Trophoblast cell (in vitro differentiated cells and primary cell): ENCODE measurements at regions not wholly inside any gene's neighbourhood (a gene's known extent, or its start where the extent isn't known, plus 50 kb on each side); places are given as distances from the start of the nearest gene placed in this dataset.

Experiments used
- DNase-seq, 2 donors: peaks; one replicate each; pipeline ENCODE4 v3.0.0-alpha.2; 2016
- H2AFZ ChIP-seq: 2 replicates; pipeline ENCODE4 v1.6.1; 2013; ENCODE audit warnings: low read length, moderate library complexity, mild to moderate bottlenecking; ENCODE audit not compliant: insufficient read depth, poor library complexity
- H2AK5ac ChIP-seq: 2 replicates; pipeline ENCODE4 v1.6.1; 2013; ENCODE audit warnings: mild to moderate bottlenecking, low read length
- H2BK120ac ChIP-seq: 2 replicates; pipeline ENCODE4 v1.6.1; 2013; ENCODE audit warnings: low read length, mild to moderate bottlenecking, moderate library complexity; ENCODE audit not compliant: insufficient read depth, poor library complexity
- H2BK12ac ChIP-seq: 2 replicates; pipeline ENCODE4 v1.6.1; 2013; ENCODE audit warnings: mild to moderate bottlenecking, low read length, moderate library complexity
- H2BK5ac ChIP-seq: 2 replicates; pipeline ENCODE4 v1.6.1; 2013; ENCODE audit warnings: low read length, low read depth, moderate library complexity, mild to moderate bottlenecking; ENCODE audit not compliant: poor library complexity
- H3K14ac ChIP-seq: 2 replicates; pipeline ENCODE4 v1.6.1; 2013; ENCODE audit warnings: mild to moderate bottlenecking, low read length
- H3K18ac ChIP-seq: 2 replicates; pipeline ENCODE4 v1.6.1; 2013; ENCODE audit warnings: mild to moderate bottlenecking, low read length
- H3K23ac ChIP-seq: 2 replicates; pipeline ENCODE4 v1.6.1; 2013; ENCODE audit warnings: low read length
- H3K27ac ChIP-seq: 2 replicates; pipeline ENCODE4 v1.5.1; 2013; ENCODE audit warnings: low read depth, mild to moderate bottlenecking, inconsistent platforms, low read length, moderate library complexity
- H3K27me3 ChIP-seq: 2 replicates; pipeline ENCODE4 v1.6.1; 2013; ENCODE audit warnings: inconsistent platforms, mild to moderate bottlenecking, low read length, moderate library complexity; ENCODE audit not compliant: insufficient read depth
- H3K36me3 ChIP-seq, 2 experiments: 1 replicate in 1 of 2; 2 replicates in 1 of 2; pipeline ENCODE4 v1.6.1; 2013; ENCODE audit warnings: low read length in 2 of 2, mild to moderate bottlenecking in 2 of 2, moderate library complexity in 1 of 2; ENCODE audit not compliant: insufficient read depth in 2 of 2, control insufficient read depth in 1 of 2
- H3K4ac ChIP-seq: 2 replicates; pipeline ENCODE4 v1.6.1; 2013; ENCODE audit warnings: low read depth, mild to moderate bottlenecking, low read length, moderate library complexity
- H3K4me1 ChIP-seq, 2 experiments: 1 replicate in 1 of 2; 2 replicates in 1 of 2; pipeline ENCODE4 v1.6.1; 2013; ENCODE audit warnings: low read length in 2 of 2, mild to moderate bottlenecking in 2 of 2, moderate library complexity in 1 of 2; ENCODE audit not compliant: insufficient read depth in 2 of 2, control insufficient read depth in 1 of 2
- H3K4me2 ChIP-seq: 2 replicates; pipeline ENCODE4 v1.6.1; 2013; ENCODE audit warnings: inconsistent platforms, mild to moderate bottlenecking, low read length, moderate library complexity
- H3K4me3 ChIP-seq: 2 replicates; pipeline ENCODE4 v1.5.1; 2013; ENCODE audit warnings: mild to moderate bottlenecking, low read depth, low read length, inconsistent platforms
- H3K79me1 ChIP-seq: one replicate; pipeline ENCODE4 v1.6.1; 2013; ENCODE audit warnings: low read length
- H3K79me2 ChIP-seq: 2 replicates; pipeline ENCODE4 v1.6.1; 2013; ENCODE audit warnings: low read length, mild to moderate bottlenecking; ENCODE audit not compliant: control insufficient read depth, insufficient read depth, poor library complexity
- H3K9ac ChIP-seq: 2 replicates; pipeline ENCODE4 v1.6.1; 2013; ENCODE audit warnings: mild to moderate bottlenecking, low read length
- H3K9me3 ChIP-seq: 2 replicates; pipeline ENCODE4 v1.6.1; 2013; ENCODE audit warnings: low read depth, mild to moderate bottlenecking, control low read depth, inconsistent platforms, low read length; ENCODE audit not compliant: insufficient read depth
- H4K12ac ChIP-seq: 2 replicates; pipeline ENCODE4 v1.6.1; 2013; ENCODE audit warnings: low read depth, mild to moderate bottlenecking, low read length, moderate library complexity
- H4K8ac ChIP-seq: 2 replicates; pipeline ENCODE4 v1.6.1; 2013; ENCODE audit warnings: low read depth, mild to moderate bottlenecking, low read length, moderate library complexity
- H4K91ac ChIP-seq: one replicate; pipeline ENCODE4 v1.6.1; 2013; ENCODE audit warnings: low read depth, mild to moderate bottlenecking, low read length, moderate library complexity
- WGBS: extraction: QIAGEN DNeasy Blood & Tissue Kit; methylation state at CpG from one replicate; pipeline ENCODE4 v1.1.7; 2013; ENCODE audit warnings: missing lambda C conversion rate; ENCODE audit not compliant: insufficient read length, insufficient coverage; ENCODE audit errors: extremely low coverage; 5-methylcytosine and 5-hydroxymethylcytosine counted together

- H3K36me3 ChIP-seq: no peaks in the 10 kb centered on the region
- no peaks in the 10 kb centered on the region for H3K79me2 ChIP-seq
- WGBS: no CpG with 5 or more reads among the region's 1 CpG
- DNase-seq: no peak
- no peak overlapping the region for H3K9ac ChIP-seq
- no peak overlapping the region for H4K91ac ChIP-seq
- H3K27me3 ChIP-seq: no peaks in the 10 kb centered on the region
- H3K23ac ChIP-seq: no peak overlapping the region
- no peak overlapping the region for H2BK5ac ChIP-seq
- H3K4me3 ChIP-seq: no peak overlapping the region
- no peak overlapping the region for H4K12ac ChIP-seq
- H2AFZ ChIP-seq: no peak overlapping the region
- H3K14ac ChIP-seq: no peak overlapping the region
- no peaks in the 10 kb centered on the region for H3K79me1 ChIP-seq
- H2BK12ac ChIP-seq: no peak overlapping the region
- H2BK120ac ChIP-seq: no peak overlapping the region
- H3K4ac ChIP-seq: no peak overlapping the region
- no peak overlapping the region for H3K27ac ChIP-seq
- H3K4me2 ChIP-seq: no peak overlapping the region
- no peak overlapping the region for H4K8ac ChIP-seq
- H3K4me1 ChIP-seq: no peaks in the 10 kb centered on the region
- H3K9me3 ChIP-seq: no peaks in the 10 kb centered on the region
- H3K18ac ChIP-seq: no peak overlapping the region
- no peak overlapping the region for H2AK5ac ChIP-seq
Measured at GRCh38 chr4:79599691-79600090, 191.7 kb upstream of the GK2 start.

GRCh38 chr4:79598801-79599200 lies 190.8 kb upstream of the GK2 start:
- Histone ChIP-seq H3K4me1 (no peaks in the 10 kb centered on the region), H2AK5ac (no peak overlapping the region), H3K14ac (no peak overlapping the region), H4K12ac (no peak overlapping the region), H3K4me2 (no peak overlapping the region), H4K8ac (no peak overlapping the region), H3K79me1 (no peaks in the 10 kb centered on the region), H2BK5ac (no peak overlapping the region), H4K91ac (no peak overlapping the region), H3K18ac (no peak overlapping the region), H2BK12ac (no peak overlapping the region), H3K27ac (no peak overlapping the region), H2AFZ (no peak overlapping the region), H3K36me3 (no peaks in the 10 kb centered on the region), H3K9ac (no peak overlapping the region), H2BK120ac (no peak overlapping the region), H3K23ac (no peak overlapping the region), H3K79me2 (no peaks in the 10 kb centered on the region), H3K4ac (no peak overlapping the region), H3K9me3 (no peaks in the 10 kb centered on the region), H3K4me3 (no peak overlapping the region), H3K27me3 (no peaks in the 10 kb centered on the region)
- no CpG with 5 or more reads among the region's 4 CpGs for WGBS
- no peak for DNase-seq

GRCh38 chr4:79598214-79598613 lies 190.2 kb upstream of the GK2 start:
- Histone ChIP-seq H4K8ac (no peak overlapping the region), H2AK5ac (no peak overlapping the region), H3K9me3 (no peaks in the 10 kb centered on the region), H3K36me3 (no peaks in the 10 kb centered on the region), H3K23ac (no peak overlapping the region), H4K91ac (no peak overlapping the region), H2BK5ac (no peak overlapping the region), H3K79me2 (no peaks in the 10 kb centered on the region), H2BK120ac (no peak overlapping the region), H4K12ac (no peak overlapping the region), H3K14ac (no peak overlapping the region), H3K79me1 (no peaks in the 10 kb centered on the region), H2AFZ (no peak overlapping the region), H3K9ac (no peak overlapping the region), H3K4me1 (no peaks in the 10 kb centered on the region), H3K27me3 (no peaks in the 10 kb centered on the region), H3K18ac (no peak overlapping the region), H3K4ac (no peak overlapping the region), H3K4me3 (no peak overlapping the region), H3K4me2 (no peak overlapping the region), H2BK12ac (no peak overlapping the region), H3K27ac (no peak overlapping the region)
- no peak for DNase-seq
- WGBS: no CpG with 5 or more reads among the region's 2 CpGs

GRCh38 chr4:79597266-79597665 lies 189.2 kb upstream of the GK2 start:
- no peak overlapping the region for H3K4me2 ChIP-seq
- no peaks in the 10 kb centered on the region for H3K4me1 ChIP-seq
- no peaks in the 10 kb centered on the region for H3K79me2 ChIP-seq
- H3K27me3 ChIP-seq: no peaks in the 10 kb centered on the region
- no peaks in the 10 kb centered on the region for H3K79me1 ChIP-seq
- no peak overlapping the region for H3K27ac ChIP-seq
- H2AFZ ChIP-seq: no peak overlapping the region
- H3K4ac ChIP-seq: no peak overlapping the region
- no peak overlapping the region for H3K4me3 ChIP-seq
- peak; percentile 35 to 58 for DNase-seq
- H2BK12ac ChIP-seq: no peak overlapping the region
- no peak overlapping the region for H3K14ac ChIP-seq
- no peak overlapping the region for H2AK5ac ChIP-seq
- H3K23ac ChIP-seq: no peak overlapping the region
- H3K9ac ChIP-seq: no peak overlapping the region
- H3K36me3 ChIP-seq: no peaks in the 10 kb centered on the region
- H3K18ac ChIP-seq: no peak overlapping the region
- no peaks in the 10 kb centered on the region for H3K9me3 ChIP-seq
- no peak overlapping the region for H4K8ac ChIP-seq
- no CpG with 5 or more reads among the region's 2 CpGs for WGBS
- H2BK5ac ChIP-seq: no peak overlapping the region
- no peak overlapping the region for H4K91ac ChIP-seq
- H2BK120ac ChIP-seq: no peak overlapping the region
- no peak overlapping the region for H4K12ac ChIP-seq
